ENCODE measurements at regions not wholly inside any gene's neighbourhood (a gene's known extent, or its start where the extent isn't known, plus 50 kb on each side); places are given as distances from the start of the nearest gene placed in this dataset.

GRCh38 chr2:83595121-83595690 is 863.9 kb downstream of the SUCLG1 start:
- TF ChIP-seq SIN3A (IDR thresholded peaks at IDR 0.05; ENCODE audit: borderline replicate concordance, insufficient read depth, low read depth, low read length) (no peak), CTCF (IDR thresholded peaks at IDR 0.05) (no peak), POLR2AphosphoS5 (IDR thresholded peaks at IDR 0.05; ENCODE audit: low read depth, low read length) (no peak)

Measured in Panc1 (cell line).